IMR-90 (cell line): ENCODE measurements at regions not wholly inside any gene's neighbourhood (a gene's known extent, or its start where the extent isn't known, plus 50 kb on each side); places are given as distances from the start of the nearest gene placed in this dataset.

Experiments
- BHLHE40 ChIP-seq: fragments of 150-350 bp; IDR thresholded peaks from 2 replicates; pipeline ENCODE4 v1.6.1; 2016; ENCODE audit warnings: mild to moderate bottlenecking, low read depth, low read length
- CEBPB ChIP-seq: IDR thresholded peaks from 2 replicates; pipeline ENCODE4 v1.6.1; 2012; ENCODE audit warnings: low read depth, low read length, improper control_type of control experiment
- CTCF ChIP-seq: conservative IDR thresholded peaks from 2 replicates; pipeline ENCODE4 v1.5.1; 2012; ENCODE audit warnings: mild to moderate bottlenecking, low read depth, low read length, improper control_type of control experiment
- FOS ChIP-seq: fragments of 150-350 bp; IDR thresholded peaks from 2 replicates; pipeline ENCODE4 v1.6.1; 2016; ENCODE audit warnings: low read depth, low read length
- MAZ ChIP-seq: IDR thresholded peaks from 2 replicates; pipeline ENCODE4 v1.6.1; 2012; ENCODE audit warnings: low read depth, mild to moderate bottlenecking, low read length, improper control_type of control experiment, moderate library complexity, borderline replicate concordance
- MXI1 ChIP-seq: IDR thresholded peaks from 2 replicates; pipeline ENCODE4 v1.6.1; 2012; ENCODE audit warnings: low read depth, mild to moderate bottlenecking, low read length, moderate library complexity, borderline replicate concordance
- NFE2L2 ChIP-seq: fragments of 150-350 bp; IDR thresholded peaks from 2 replicates; pipeline ENCODE4 v1.6.1; 2016; ENCODE audit warnings: low read depth, mild to moderate bottlenecking, low read length
- POLR2A ChIP-seq: IDR thresholded peaks from 2 replicates; pipeline ENCODE4 v1.6.1; 2012; ENCODE audit warnings: mild to moderate bottlenecking, low read depth, low read length
- RAD21 ChIP-seq: IDR thresholded peaks from 2 replicates; pipeline ENCODE4 v1.6.1; 2012; ENCODE audit warnings: low read length, improper control_type of control experiment
- RCOR1 ChIP-seq: IDR thresholded peaks from 2 replicates; pipeline ENCODE4 v1.6.1; 2012; ENCODE audit warnings: mild to moderate bottlenecking, low read length, improper control_type of control experiment; ENCODE audit not compliant: insufficient replicate concordance
- RFX5 ChIP-seq: IDR thresholded peaks from 2 replicates; pipeline ENCODE4 v1.8.0; 2012; ENCODE audit warnings: low read depth, mild to moderate bottlenecking, low read length, moderate library complexity

- TF ChIP-seq POLR2A (no peak), CTCF (no peak), CEBPB (no peak), BHLHE40 (no peak), RAD21 (no peak), RCOR1 (no peak), RFX5 (no peak), FOS (no peak), MAZ (no peak), MXI1 (no peak), NFE2L2 (no peak)
These were observed 211.7 kb upstream of the IRS2 start for GRCh38 chr13:109998037-109998436.
